Transverse colon (tissue), 4 donors: ENCODE measurements at regions not wholly inside any gene's neighbourhood (a gene's known extent, or its start where the extent isn't known, plus 50 kb on each side); places are given as distances from the start of the nearest gene placed in this dataset.

Experiments
- DNase-seq: peaks from one replicate; pipeline ENCODE4 v3.0.0-alpha.2; 2019
- H3K27ac ChIP-seq, 4 donors: fragments of 200-600 bp; sonication (generic); 2 replicates each; pipeline ENCODE4 v1.5.1; 2016 to 2018; ENCODE audit warnings: inconsistent platforms in 4 of 4
- H3K27me3 ChIP-seq: fragments of 200-600 bp; sonication (generic); 2 replicates; pipeline ENCODE4 v1.5.1; 2017; ENCODE audit warnings: inconsistent platforms
- H3K36me3 ChIP-seq, 4 donors: fragments of 200-600 bp; sonication (generic); 2 replicates each; pipeline ENCODE4 v1.5.1; 2017 to 2019; ENCODE audit warnings: inconsistent platforms in 4 of 4
- H3K4me1 ChIP-seq, 4 donors: fragments of 200-600 bp; sonication (generic); 2 replicates each; pipeline ENCODE4 v1.5.1; 2017 to 2020; ENCODE audit warnings: inconsistent platforms in 4 of 4
- H3K4me3 ChIP-seq, 4 donors: fragments of 200-600 bp; sonication (generic); 1 replicate in 1 of 4; 2 replicates in 3 of 4; pipeline versions ENCODE4 v1.5.1 to v1.6.1; 2017 to 2019; ENCODE audit warnings: inconsistent platforms in 4 of 4
- H3K9me3 ChIP-seq, 2 donors: fragments of 200-600 bp; sonication (generic); 2 replicates each; pipeline ENCODE4 v1.5.1; 2017 to 2019; ENCODE audit warnings: inconsistent platforms in 2 of 2
- CTCF ChIP-seq, 5 experiments: fragments of 200-600 bp in 3 of 5; fragments of 450-650 bp in 2 of 5; sonication (generic) in 3 of 5; IDR thresholded peaks; 1 replicate in 2 of 5; 2 replicates in 3 of 5; pipeline ENCODE4 v1.5.1; 2016 to 2017; ENCODE audit warnings: antibody characterized with exemption in 5 of 5, inconsistent platforms in 3 of 5, mild to moderate bottlenecking in 2 of 5, moderate library complexity in 1 of 5
- EP300 ChIP-seq: sonication (generic); formaldehyde crosslinking; IDR thresholded peaks from one replicate; pipeline ENCODE4 v1.6.1; 2017; ENCODE audit warnings: antibody characterized with exemption, low read depth
- POLR2A ChIP-seq: fragments of 450-650 bp; IDR thresholded peaks from one replicate; pipeline ENCODE4 v1.6.1; 2016; ENCODE audit warnings: antibody characterized with exemption, mild to moderate bottlenecking, moderate library complexity
- POLR2AphosphoS5 ChIP-seq, 3 donors: sonication (generic); formaldehyde crosslinking; IDR thresholded peaks; one replicate each; pipeline ENCODE4 v1.6.1; 2016; ENCODE audit warnings: antibody characterized with exemption in 3 of 3
- WGBS, 2 donors: methylation state at CpG; one replicate each; pipeline ENCODE4 v1.1.5; 2018; ENCODE audit warnings: low coverage in 1 of 2; 5-methylcytosine and 5-hydroxymethylcytosine counted together
- in situ Hi-C, 4 donors: fragments of 200-750 bp; cut with MboI; loops; one replicate each; pipeline versions ENCODE4 v1.15.0 to v1.15.1; 2017; ENCODE audit warnings: low sequenced_read_pairs in 3 of 4, low pct_ligation_motif_present in 1 of 4, low pct_unique_long_range_greater_than_20kb in 1 of 4
- intact Hi-C: fragments of 100-400 bp; cut with DNase I; formaldehyde crosslinking; loops from one replicate; pipeline ENCODE4 v1.15.1; 2023; ENCODE audit warnings: low total_unique reads

- no peak for DNase-seq
- no peaks in the 10 kb centered on the region for H3K36me3 ChIP-seq
- intact Hi-C loops = no loop called here
- H3K27ac ChIP-seq = no peak overlapping the region
- no peaks in the 10 kb centered on the region for H3K4me1 ChIP-seq
- H3K9me3 ChIP-seq = no peaks in the 10 kb centered on the region
- no peak for TF ChIP-seq POLR2AphosphoS5 (IDR thresholded peaks at IDR 0.05)
- TF ChIP-seq POLR2A = no peak
- TF ChIP-seq EP300 = no peak
- TF ChIP-seq CTCF (IDR thresholded peaks at IDR 0.05) = no peak
- WGBS, 2 donors = 67 to 81% methylated on average over 1 of the region's 1 CpG
- no peak overlapping the region for H3K4me3 ChIP-seq
- in situ Hi-C loops = no loop called here
- no peaks in the 10 kb centered on the region for H3K27me3 ChIP-seq
Observed at GRCh38 chr6:147829418-147829817, 320.9 kb downstream of the SAMD5 start.

GRCh38 chr6:147829835-147830234 is 321.3 kb downstream of the SAMD5 start:
- in situ Hi-C loops (no loop called here), intact Hi-C loops (no loop called here)
- Histone ChIP-seq H3K27ac (no peak overlapping the region), H3K4me1 (no peaks in the 10 kb centered on the region), H3K4me3 (no peak overlapping the region), H3K9me3 (no peaks in the 10 kb centered on the region), H3K27me3 (no peaks in the 10 kb centered on the region), H3K36me3 (no peaks in the 10 kb centered on the region)
- no peak for DNase-seq
- TF ChIP-seq EP300 (no peak), CTCF (IDR thresholded peaks at IDR 0.05) (no peak), POLR2A (no peak), POLR2AphosphoS5 (IDR thresholded peaks at IDR 0.05) (no peak)

GRCh38 chr6:147831356-147831755 is 322.9 kb downstream of the SAMD5 start:
- Histone ChIP-seq H3K27ac (no peak overlapping the region), H3K4me3 (no peak overlapping the region), H3K4me1 (no peaks in the 10 kb centered on the region), H3K36me3 (no peaks in the 10 kb centered on the region), H3K9me3 (no peaks in the 10 kb centered on the region), H3K27me3 (no peaks in the 10 kb centered on the region)
- intact Hi-C loops = no loop called here
- no peak for DNase-seq
- TF ChIP-seq CTCF (IDR thresholded peaks at IDR 0.05) (no peak), POLR2AphosphoS5 (IDR thresholded peaks at IDR 0.05) (no peak), POLR2A (no peak), EP300 (no peak)
- WGBS, 2 donors = 68 to 78% methylated on average over 2 of the region's 2 CpGs
- in situ Hi-C loops = no loop called here

GRCh38 chr6:147833607-147834006 is 325.1 kb downstream of the SAMD5 start:
- Histone ChIP-seq H3K36me3 (no peaks in the 10 kb centered on the region), H3K9me3 (no peaks in the 10 kb centered on the region), H3K27ac (no peak overlapping the region), H3K27me3 (no peaks in the 10 kb centered on the region), H3K4me1 (no peaks in the 10 kb centered on the region), H3K4me3 (no peak overlapping the region)
- in situ Hi-C loops = no loop called here
- intact Hi-C loops = no loop called here
- no peak for TF ChIP-seq EP300
- TF ChIP-seq CTCF (IDR thresholded peaks at IDR 0.05) = no peak
- no peak for TF ChIP-seq POLR2AphosphoS5 (IDR thresholded peaks at IDR 0.05)
- DNase-seq = no peak
- WGBS, 2 donors = 69 to 83% methylated on average over 1 of the region's 1 CpG
